NCI-H1436 (cell line): ENCODE measurements at regions not wholly inside any gene's neighbourhood (a gene's known extent, or its start where the extent isn't known, plus 50 kb on each side); places are given as distances from the start of the nearest gene placed in this dataset.
"Not testable (repeated sequence)": the region's sequence is repeated elsewhere in the genome, so short reads cannot be mapped to it uniquely, and the experiment has no call there.

Experiments used
- DNase-seq: peaks from one replicate; lab custom pipeline; 2025; lab: John Stamatoyannopoulos, UW

- no peak for DNase-seq
Measured at GRCh38 chr14:37994846-37995372, 212.8 kb upstream of the SSTR1 start.

GRCh38 chr14:37997017-37997416 is 210.7 kb upstream of the SSTR1 start:
- no peak for DNase-seq

- DNase-seq = no peak
Measured at GRCh38 chr14:38000340-38000739, 207.4 kb upstream of the SSTR1 start.

- DNase-seq = no peak
Measured at GRCh38 chr14:38001501-38001900, 206.2 kb upstream of the SSTR1 start.

- no peak for DNase-seq
Measured at GRCh38 chr14:38003746-38004609, 203.7 kb upstream of the SSTR1 start.

GRCh38 chr14:38004610-38004879 is 203.2 kb upstream of the SSTR1 start:
- DNase-seq = no peak

GRCh38 chr14:38011156-38011555 is 196.5 kb upstream of the SSTR1 start:
- DNase-seq = not testable (repeated sequence)

GRCh38 chr14:38012056-38012455 is 195.6 kb upstream of the SSTR1 start:
- DNase-seq = no peak

- no peak for DNase-seq
Measured at GRCh38 chr14:38016497-38016896, 191.2 kb upstream of the SSTR1 start.

- no peak for DNase-seq
Measured at GRCh38 chr14:38021861-38022260, 185.8 kb upstream of the SSTR1 start.

GRCh38 chr14:38022775-38023174 is 184.9 kb upstream of the SSTR1 start:
- no peak for DNase-seq

GRCh38 chr14:38038171-38038570 is 169.5 kb upstream of the SSTR1 start:
- DNase-seq = no peak

GRCh38 chr14:38038986-38039385 is 168.7 kb upstream of the SSTR1 start:
- no peak for DNase-seq

- no peak for DNase-seq
Measured at GRCh38 chr14:38039496-38039895, 168.2 kb upstream of the SSTR1 start.

- no peak for DNase-seq
Measured at GRCh38 chr14:38040411-38040810, 167.3 kb upstream of the SSTR1 start.

- DNase-seq = no peak
Measured at GRCh38 chr14:38042322-38042721, 165.4 kb upstream of the SSTR1 start.

GRCh38 chr14:38044710-38045109 is 163.0 kb upstream of the SSTR1 start:
- no peak for DNase-seq

GRCh38 chr14:38045461-38045860 is 162.2 kb upstream of the SSTR1 start:
- no peak for DNase-seq

GRCh38 chr14:38046160-38046559 is 161.5 kb upstream of the SSTR1 start:
- no peak for DNase-seq

- DNase-seq = no peak
Measured at GRCh38 chr14:38047195-38047902, 160.4 kb upstream of the SSTR1 start.

- DNase-seq = no peak
Measured at GRCh38 chr14:38053666-38054065, 154.0 kb upstream of the SSTR1 start.

GRCh38 chr14:38056270-38056669 is 151.4 kb upstream of the SSTR1 start:
- DNase-seq = no peak

- not testable (repeated sequence) for DNase-seq
Measured at GRCh38 chr14:38062223-38062622, 145.5 kb upstream of the SSTR1 start.
